HUDEP-2 (cell line): ENCODE measurements at regions not wholly inside any gene's neighbourhood (a gene's known extent, or its start where the extent isn't known, plus 50 kb on each side); places are given as distances from the start of the nearest gene placed in this dataset.

ENCODE experiments used
- DNase-seq, 76 experiments: peaks; one replicate each; lab custom pipeline; 2025; ENCODE audit not compliant: unreplicated experiment in 76 of 76; lab: John Stamatoyannopoulos, UW

DNA sequence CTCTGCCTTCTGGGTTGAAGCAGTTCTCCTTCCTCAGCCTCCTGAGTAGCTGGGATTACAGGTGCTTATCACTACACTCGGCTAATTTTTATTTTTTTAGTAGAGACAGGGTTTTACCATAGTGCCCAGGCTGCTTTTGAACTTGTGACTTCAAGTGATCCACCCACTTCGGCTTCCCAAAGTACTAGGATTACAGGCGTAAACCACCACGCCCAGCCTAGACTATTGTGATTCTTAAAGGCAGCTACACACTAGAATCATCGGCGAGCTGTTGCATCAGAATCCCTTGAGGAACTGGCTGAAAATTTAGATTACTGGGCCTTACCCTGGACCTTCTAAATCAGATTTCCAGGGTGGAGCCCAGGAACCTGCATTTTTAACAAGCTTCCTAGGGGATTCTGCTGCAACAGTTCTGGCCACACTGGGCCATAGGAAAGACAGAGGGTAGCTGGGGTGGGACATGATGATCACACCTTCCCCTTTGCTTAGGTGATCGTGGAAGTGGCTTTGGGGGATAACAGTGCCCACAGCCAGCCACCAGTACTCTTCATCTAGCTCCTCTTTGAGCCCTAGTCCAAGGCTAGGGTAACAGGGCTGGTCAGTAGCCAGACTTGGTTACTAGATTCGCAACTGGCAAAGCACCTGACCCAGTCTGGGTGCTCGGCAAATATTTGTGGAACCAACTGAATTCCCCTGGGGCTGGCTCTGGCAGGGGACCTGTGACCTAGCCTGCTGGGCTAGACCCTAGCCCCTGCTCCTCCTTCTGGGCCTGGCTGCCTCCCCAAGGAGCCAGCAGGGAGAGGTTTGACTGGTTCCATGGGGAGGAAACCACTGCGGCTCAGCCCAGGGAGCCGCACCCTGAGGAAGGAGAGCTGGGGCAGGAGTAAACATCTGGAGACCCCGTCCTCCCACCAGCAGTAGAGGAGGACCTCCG lies 67.1 kb upstream of the DUSP5 start:
- no peak for DNase-seq

DNA sequence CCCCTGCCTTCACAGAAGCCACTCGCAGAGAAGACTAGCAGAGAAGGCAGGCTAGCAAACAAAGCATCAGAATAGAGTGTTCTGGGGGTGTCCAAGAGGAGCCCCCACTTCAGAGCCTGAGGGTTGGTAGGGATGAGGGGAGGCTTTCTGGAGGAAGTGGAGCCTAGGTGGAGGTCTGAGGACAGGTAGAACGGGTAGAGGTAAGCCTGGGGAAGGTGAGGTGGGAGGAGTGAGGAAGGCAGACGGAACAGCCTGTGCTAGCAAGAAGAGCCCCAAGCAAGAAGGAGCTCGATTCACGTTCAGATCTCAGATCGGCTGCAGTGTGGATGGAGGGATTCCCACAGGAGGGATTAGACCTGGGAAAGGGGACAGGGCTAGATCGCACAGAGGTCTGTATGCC lies 66.0 kb upstream of the DUSP5 start:
- DNase-seq, result no peak

DNA sequence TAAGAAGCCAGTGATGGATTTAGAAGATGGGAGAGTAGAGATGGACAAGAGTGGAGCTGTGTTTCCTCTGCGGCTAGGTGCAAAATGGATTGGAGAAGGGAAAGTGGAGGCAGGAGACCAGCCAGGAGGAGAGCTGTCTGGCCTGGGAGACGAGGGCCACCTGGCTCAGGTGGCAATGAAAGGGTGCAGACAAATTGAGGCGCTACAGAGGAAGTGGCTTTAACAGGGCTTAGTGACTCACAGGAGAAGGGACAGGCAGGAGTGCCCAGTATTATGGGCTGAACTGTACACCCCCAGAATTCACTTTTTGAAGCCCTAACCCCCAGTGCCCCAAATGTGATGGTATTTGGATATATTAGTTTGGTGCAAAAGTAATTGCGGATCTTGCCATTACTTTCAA lies 65.6 kb upstream of the DUSP5 start:
- no peak for DNase-seq

- no peak for DNase-seq
These were observed 64.7 kb upstream of the DUSP5 start for GRCh38 chr10:110432814-110433565.

DNA sequence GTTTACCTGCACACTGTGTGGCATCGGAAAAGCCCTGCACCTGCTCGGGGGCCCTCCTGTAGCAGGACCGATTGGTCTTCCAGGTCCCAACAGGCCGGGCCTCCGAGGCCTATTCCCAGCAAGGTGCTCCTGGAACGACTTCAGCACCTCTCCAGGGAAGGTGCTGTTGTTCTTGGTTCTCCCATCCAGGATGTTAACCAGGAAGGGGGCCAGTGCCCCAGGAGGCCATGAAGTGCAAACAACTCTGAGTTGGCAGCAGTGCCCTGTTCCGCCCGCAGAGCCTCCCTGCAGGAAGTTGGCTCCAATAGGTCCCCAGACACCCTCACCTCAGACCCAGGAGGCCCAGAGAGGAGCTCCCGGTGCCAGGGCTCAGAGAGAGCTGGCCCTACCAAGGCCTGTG lies 64.0 kb upstream of the DUSP5 start:
- DNase-seq, result no peak

DNA sequence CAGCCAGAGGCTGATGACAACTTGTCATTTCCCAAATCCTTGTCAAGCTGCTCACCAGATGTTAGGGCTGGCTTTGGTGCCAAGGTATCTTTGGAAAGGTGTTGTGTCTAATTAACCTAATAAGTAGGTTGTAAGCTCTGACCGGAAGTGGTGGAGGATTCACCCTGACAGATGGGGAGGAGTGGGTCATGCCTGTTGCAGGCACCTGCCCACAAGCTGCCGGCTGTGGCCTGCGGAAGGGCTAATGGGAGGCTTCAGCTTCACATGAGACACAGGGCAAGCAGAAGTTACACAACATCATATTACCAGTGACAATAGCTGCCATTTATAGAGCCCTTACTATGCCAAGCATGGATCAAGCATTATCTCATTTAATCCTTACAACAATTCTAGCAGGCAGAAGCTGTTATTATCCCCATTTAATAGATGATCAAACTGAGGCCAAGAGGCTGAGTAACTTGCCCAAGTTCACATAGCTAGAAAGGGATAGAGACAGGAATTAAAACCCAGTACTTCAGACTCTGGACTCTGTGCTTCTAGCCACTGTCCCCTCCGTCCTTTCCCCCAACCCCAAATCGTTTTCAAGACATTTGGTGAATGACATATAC lies 63.1 kb upstream of the DUSP5 start:
- DNase-seq, result no peak

- DNase-seq, result no peak
These were observed 61.0 kb upstream of the DUSP5 start for GRCh38 chr10:110436554-110437350.

DNA sequence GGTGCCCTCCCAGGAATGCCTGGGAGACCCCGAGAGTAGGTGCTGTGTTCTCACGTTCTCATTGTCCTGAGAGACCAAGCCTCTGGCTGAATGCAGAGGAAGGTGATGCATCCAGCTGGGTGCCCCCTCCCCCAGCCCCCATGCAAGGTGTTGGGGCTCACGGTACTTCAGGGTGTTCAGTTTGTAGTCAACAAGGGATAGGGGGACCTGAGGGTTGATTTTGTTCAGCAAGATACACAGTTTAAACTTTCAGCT lies 60.4 kb upstream of the DUSP5 start:
- no peak for DNase-seq

DNA sequence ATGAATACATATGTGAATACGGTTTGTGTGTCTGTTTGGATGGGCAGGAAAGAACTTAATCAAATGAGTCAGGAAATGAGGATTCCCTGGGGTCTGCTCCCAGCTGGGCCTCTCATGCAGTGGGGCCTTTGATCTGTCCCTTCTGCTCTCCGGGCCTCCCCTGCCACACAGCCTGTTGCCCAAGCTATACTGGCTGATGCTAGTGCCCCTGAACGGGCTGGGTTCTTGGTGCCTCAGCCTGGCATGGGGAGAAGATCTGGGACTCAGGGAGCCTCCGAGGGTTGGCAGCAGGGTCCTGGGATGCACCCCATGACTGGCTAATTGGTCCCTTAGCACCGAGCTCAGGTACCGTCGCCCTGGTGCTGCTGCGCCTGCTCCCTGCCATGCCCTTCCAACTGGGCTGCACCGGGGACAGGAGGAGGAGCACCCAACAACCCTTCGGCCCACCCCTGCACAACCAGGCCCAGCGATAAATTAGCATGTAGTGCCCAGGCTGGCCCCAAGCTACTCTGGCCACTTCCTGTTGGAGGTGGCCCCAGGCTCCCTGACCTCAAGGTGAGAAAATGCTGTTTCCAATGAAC lies 59.9 kb upstream of the DUSP5 start:
- DNase-seq, result no peak

DNA sequence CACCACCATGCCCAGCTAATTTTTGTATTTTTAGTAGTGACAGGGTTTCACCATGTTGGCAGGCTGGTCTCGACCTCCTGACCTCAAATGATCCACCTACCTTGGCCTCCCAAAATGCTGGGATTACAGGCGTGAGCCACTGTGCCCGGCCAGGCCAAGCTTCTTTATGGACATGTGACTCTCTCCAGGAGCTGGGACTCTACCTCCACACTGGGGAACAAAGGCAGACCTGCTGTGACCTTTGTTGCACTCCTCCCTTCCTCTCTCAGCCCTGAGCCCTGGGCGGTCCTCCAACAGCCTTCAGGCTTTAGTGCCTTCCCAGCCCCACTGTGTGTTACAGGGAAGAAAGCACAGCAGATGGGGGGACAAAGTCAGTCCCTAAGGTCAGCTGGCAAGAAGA lies 55.0 kb upstream of the DUSP5 start:
- no peak for DNase-seq

- DNase-seq, result no peak
These were observed 54.3 kb upstream of the DUSP5 start for GRCh38 chr10:110443239-110444003.

DNA sequence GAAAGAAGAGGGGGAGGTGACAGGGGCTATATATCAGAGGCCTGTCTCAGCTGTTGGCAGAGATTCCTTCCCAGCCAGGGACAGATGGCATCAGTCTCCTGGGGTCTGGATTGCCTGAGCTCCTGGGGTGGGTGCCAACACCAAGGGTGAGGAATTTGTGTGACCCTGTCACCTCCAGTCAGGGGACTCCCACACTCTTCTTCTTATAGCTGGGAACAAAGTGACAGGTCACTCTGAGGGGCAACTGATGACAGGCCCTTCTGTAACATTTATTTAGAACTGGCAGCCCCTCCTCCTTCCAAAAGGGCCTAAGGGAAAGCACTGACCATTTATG lies 53.7 kb upstream of the DUSP5 start:
- DNase-seq, result no peak

GRCh38 chr10:110445871-110446270 lies 51.8 kb upstream of the DUSP5 start:
- no peak for DNase-seq

DNA sequence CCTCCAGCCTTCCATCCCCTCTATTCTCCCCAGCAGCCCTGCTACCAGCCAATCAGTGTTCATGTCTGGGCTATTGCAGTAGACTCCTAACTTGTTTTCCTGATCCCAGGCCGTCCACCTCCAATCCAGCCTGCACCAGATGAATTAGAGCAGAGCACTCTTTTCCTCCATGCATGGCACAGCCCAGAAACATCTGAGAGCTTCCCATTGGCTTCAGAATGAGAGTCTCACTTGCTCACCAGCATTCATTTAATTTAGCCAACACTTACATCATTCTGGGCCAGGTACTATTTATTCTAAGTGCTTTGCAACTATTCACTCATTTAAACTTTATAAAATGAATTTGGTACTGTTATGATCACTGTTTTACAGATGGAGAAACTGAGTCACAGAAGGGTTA lies 51.4 kb upstream of the DUSP5 start:
- no peak for DNase-seq

DNA sequence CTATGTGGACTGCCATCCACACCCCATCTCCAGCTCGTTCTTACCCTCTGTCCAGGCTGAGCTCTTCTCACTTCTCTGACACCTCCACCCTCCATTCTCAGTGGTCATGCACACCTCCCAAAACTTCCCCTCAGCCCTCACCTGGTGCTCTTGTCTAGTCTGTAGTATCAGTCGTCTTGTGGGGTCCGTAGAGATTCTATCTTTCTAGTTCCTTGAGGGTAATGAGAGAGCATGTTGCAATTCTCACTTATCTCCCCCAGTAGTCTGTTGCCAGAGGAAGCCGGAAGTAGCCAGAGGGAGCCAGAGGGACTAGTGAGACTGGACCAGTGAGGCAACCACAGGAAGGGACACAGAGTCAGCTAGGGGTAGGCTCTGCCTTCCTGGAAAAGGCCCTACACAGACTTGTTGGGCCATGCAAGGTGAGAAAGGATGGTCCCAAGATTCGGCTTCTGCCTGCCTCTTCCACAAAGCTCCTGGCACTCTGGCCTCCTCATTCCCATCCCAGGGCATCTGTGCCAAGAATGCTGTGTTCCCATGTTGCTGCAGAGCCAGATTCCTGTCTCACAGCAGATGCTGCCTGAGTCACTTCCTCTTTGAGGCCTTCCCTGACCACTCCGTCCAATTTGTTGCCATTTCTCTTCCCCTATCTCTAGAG lies 50.6 kb upstream of the DUSP5 start:
- DNase-seq, result no peak

- no peak for DNase-seq
These were observed 49.8 kb upstream of the DUSP5 start for GRCh38 chr10:110447886-110448285.
